BE2C (cell line): ENCODE measurements at regions not wholly inside any gene's neighbourhood (a gene's known extent, or its start where the extent isn't known, plus 50 kb on each side); places are given as distances from the start of the nearest gene placed in this dataset.

ENCODE experiments used
- DNase-seq: peaks from one replicate; pipeline ENCODE4 v3.0.0-alpha.2; 2020
- H3K27me3 ChIP-seq: fragments of 250-450 bp; sonication (Bioruptor Pico); 2 replicates; pipeline ENCODE4 v1.5.1; 2020; ENCODE audit warnings: mild to moderate bottlenecking
- H3K36me3 ChIP-seq: fragments of 250-450 bp; sonication (Bioruptor Pico); 2 replicates; pipeline ENCODE4 v1.5.1; 2020; ENCODE audit warnings: mild to moderate bottlenecking
- H3K4me1 ChIP-seq: fragments of 250-450 bp; sonication (Bioruptor Pico); 2 replicates; pipeline ENCODE4 v1.5.1; 2020
- H3K4me3 ChIP-seq: 2 replicates; pipeline ENCODE4 v1.5.1; 2011; ENCODE audit warnings: low read depth, low read length
- H3K9me3 ChIP-seq: fragments of 250-450 bp; sonication (Bioruptor Pico); 2 replicates; pipeline ENCODE4 v1.5.1; 2020
- CTCF ChIP-seq: IDR thresholded peaks from 2 replicates; pipeline ENCODE4 v1.5.1; 2012; ENCODE audit warnings: mild to moderate bottlenecking, low read depth, low read length

GRCh38 chr6:150651808-150652470 lies 52.3 kb downstream of the PLEKHG1 start:
- Histone ChIP-seq H3K36me3 (no peaks in the 10 kb centered on the region), H3K9me3 (no peaks in the 10 kb centered on the region), H3K4me3 (no peak overlapping the region), H3K27me3 (no peaks in the 10 kb centered on the region), H3K4me1 (no peaks in the 10 kb centered on the region)
- no peak for TF ChIP-seq CTCF
- no peak for DNase-seq

GRCh38 chr6:150652848-150653613 lies 53.3 kb downstream of the PLEKHG1 start:
- no peak for TF ChIP-seq CTCF
- Histone ChIP-seq H3K9me3 (no peaks in the 10 kb centered on the region), H3K4me1 (no peaks in the 10 kb centered on the region), H3K4me3 (no peak overlapping the region), H3K27me3 (no peaks in the 10 kb centered on the region), H3K36me3 (no peaks in the 10 kb centered on the region)
- no peak for DNase-seq

- no peak for TF ChIP-seq CTCF
- no peak for DNase-seq
- no peaks in the 10 kb centered on the region for H3K27me3 ChIP-seq
- no peaks in the 10 kb centered on the region for H3K4me1 ChIP-seq
- no peaks in the 10 kb centered on the region for H3K9me3 ChIP-seq
- no peaks in the 10 kb centered on the region for H3K36me3 ChIP-seq
- no peak overlapping the region for H3K4me3 ChIP-seq
Measured at GRCh38 chr6:150654608-150655007, 54.9 kb downstream of the PLEKHG1 start.

- no peaks in the 10 kb centered on the region for H3K9me3 ChIP-seq
- no peak overlapping the region for H3K4me3 ChIP-seq
- TF ChIP-seq CTCF: no peak
- no peak for DNase-seq
- H3K27me3 ChIP-seq: no peaks in the 10 kb centered on the region
- H3K36me3 ChIP-seq: no peaks in the 10 kb centered on the region
- no peaks in the 10 kb centered on the region for H3K4me1 ChIP-seq
Measured at GRCh38 chr6:150656156-150656555, 56.5 kb downstream of the PLEKHG1 start.

GRCh38 chr6:150658421-150658820 lies 58.7 kb downstream of the PLEKHG1 start:
- Histone ChIP-seq H3K36me3 (no peaks in the 10 kb centered on the region), H3K4me3 (no peak overlapping the region), H3K27me3 (no peaks in the 10 kb centered on the region), H3K4me1 (no peaks in the 10 kb centered on the region), H3K9me3 (no peaks in the 10 kb centered on the region)
- TF ChIP-seq CTCF: no peak
- no peak for DNase-seq
